ENCODE measurements at regions not wholly inside any gene's neighbourhood (a gene's known extent, or its start where the extent isn't known, plus 50 kb on each side); places are given as distances from the start of the nearest gene placed in this dataset.

- no peak for DNase-seq (ENCODE audit: low spot score)
Observed at GRCh38 chr2:176813156-176813555, 399.4 kb upstream of the HNRNPA3 start.

DNA sequence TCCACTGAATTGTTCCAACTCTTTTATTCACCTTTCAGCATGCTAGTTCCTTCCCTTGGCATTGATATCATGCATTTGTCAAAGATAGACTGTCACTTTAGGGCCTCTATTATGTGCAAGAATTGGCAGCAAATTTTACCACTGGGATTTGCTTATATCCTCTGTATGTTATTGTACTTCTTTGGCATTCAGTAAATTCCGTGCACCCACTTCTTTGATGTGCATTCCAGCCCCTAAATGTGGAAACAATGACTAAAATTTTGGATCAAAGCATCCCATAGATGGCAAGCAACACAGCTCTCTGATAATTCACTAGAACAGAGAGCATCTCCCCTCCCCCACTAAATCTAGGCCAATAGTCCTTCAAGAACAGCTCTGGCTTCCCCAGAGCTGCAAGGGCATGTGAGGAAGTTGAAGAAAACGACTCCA lies 399.0 kb upstream of the HNRNPA3 start:
- no peak for DNase-seq (ENCODE audit: low spot score)

DNA sequence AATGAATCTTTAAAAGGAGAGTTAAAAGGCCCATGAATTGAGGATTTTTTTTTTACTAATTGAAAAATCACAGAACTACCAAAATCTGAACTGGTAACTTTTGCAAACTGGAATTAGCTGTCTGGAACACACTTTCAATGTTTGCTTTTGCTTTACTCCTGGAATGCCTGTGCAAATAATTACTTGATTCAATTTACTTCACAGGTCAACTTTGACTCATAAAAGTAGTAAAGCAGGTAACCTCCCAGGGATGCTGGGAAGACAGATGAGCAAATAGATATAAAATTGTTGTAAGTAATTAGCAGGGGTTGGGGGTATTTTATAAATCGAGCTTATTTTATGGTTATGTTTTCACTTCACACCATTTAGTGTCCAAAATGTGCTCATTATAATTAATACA lies 398.3 kb upstream of the HNRNPA3 start:
- peak; percentile 19 for DNase-seq (ENCODE audit: low spot score)

DNA sequence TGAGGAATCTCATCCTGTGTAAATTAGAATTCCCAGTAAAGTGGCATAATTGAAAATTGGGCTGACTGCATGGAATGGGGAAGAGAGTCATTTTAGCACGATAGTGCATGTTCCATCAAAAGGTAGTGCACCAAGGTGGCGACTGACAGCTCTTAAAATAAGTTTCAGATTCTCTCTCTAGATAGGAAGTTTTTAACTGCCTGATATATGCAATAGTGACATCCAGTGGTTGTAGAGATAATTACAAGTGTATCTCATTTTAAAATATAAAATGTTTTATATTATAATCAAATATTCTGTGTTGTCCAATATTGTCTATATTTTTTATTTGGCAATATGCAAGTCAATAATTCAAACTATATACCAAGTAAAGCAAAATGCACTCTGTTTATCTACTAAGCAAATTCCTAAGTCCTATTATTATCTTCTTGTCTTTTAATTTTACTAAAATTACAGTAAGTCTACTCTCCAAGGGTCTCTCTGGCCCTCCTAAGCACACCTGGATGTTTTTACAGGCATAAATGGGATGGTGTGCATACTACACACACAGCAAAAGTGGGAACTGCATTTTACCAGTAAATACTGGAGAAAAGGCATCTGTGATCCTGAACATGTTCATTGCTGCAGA lies 397.7 kb upstream of the HNRNPA3 start:
- DNase-seq (ENCODE audit: low spot score) = peak; percentile 18

DNA sequence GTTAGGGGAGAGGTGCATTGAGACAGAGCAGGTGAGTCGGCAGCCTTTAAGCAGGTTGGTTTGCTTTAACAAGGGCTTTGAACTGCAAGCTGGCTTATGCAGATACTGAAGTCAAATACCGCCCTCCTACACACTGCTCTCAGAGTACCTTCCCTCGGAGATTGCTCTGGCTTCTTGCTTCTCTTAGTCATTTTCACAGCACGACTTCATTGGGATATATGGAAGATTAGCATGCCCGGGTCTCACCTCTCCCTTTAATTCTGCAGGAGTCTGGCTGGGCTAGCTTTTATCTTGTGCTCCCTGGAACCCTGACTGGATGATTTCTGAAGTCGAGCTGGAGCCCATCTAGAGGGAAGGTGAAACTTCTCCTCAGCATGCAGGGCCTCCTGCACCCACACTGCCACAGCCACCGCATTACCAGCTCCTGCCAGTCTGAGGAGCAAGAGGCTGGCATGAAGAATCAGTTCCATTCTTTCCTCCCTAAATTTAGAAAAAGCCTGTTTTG lies 395.5 kb upstream of the HNRNPA3 start:
- no peak for DNase-seq (ENCODE audit: low spot score)

GRCh38 chr2:176818076-176818475 lies 394.5 kb upstream of the HNRNPA3 start:
- DNase-seq (ENCODE audit: low spot score) = no peak

DNA sequence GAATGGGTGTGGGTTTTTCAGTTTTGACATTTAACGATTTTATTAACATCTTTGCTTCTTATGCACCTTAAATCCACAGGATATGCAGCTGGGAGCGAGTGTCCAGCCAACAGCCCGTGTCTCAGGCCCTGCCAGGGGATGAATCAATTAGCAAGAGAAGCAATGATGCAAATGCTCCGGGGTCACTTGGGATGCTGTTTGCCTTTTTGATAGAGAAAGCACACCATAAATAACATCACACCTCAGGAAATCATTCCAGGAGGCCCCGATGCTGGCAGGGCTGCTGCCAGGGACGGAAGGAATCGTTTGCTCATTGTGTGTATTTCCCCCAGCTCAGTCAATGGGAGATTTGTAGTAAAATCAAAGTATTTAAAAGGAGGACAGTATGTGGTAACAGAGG lies 394.0 kb upstream of the HNRNPA3 start:
- DNase-seq (ENCODE audit: low spot score) = no peak

- DNase-seq (ENCODE audit: low spot score) = no peak
Observed at GRCh38 chr2:176819306-176819705, 393.3 kb upstream of the HNRNPA3 start.

GRCh38 chr2:176820371-176820932 lies 392.1 kb upstream of the HNRNPA3 start:
- no peak for DNase-seq (ENCODE audit: low spot score)

DNA sequence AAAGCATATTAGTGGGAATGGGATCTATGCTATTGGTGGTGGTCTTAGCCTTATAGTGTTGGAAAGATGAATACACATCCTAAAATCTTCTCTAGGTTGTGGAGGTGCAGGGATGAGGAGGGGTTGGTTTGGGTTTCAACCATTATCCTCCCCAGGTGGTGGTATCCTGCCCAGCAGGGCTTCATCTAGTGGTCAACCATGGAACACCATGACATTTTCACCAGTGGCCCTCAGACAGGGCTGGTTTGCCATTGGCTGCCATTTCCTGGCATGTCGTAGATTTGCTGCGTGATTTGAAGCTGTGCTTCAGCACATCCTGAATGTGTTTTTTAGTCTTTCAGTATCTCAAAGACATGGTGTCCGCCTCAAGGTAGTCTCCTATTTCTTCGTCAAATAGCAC lies 391.2 kb upstream of the HNRNPA3 start:
- no peak for DNase-seq (ENCODE audit: low spot score)

DNA sequence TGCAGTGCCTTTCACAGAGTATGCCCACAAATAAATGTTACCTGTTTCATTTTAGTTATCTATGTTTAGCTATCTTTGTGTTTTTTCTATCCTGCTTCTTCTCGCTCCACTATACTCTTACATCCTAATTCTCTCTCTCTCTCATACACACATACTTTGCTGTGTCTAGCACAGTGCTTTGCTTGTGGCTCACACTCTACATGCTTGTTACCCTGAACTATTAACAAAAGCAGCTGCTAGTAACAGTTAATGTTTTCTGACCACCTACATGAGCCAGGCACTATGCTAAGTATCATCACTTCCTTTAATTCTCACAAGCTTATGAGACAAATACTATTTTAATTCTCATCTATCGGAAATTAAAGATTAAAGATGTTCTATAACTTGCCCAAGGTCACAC lies 390.5 kb upstream of the HNRNPA3 start:
- no peak for DNase-seq (ENCODE audit: low spot score)

GRCh38 chr2:176826356-176826755 lies 386.2 kb upstream of the HNRNPA3 start:
- DNase-seq (ENCODE audit: low spot score) = no peak

DNA sequence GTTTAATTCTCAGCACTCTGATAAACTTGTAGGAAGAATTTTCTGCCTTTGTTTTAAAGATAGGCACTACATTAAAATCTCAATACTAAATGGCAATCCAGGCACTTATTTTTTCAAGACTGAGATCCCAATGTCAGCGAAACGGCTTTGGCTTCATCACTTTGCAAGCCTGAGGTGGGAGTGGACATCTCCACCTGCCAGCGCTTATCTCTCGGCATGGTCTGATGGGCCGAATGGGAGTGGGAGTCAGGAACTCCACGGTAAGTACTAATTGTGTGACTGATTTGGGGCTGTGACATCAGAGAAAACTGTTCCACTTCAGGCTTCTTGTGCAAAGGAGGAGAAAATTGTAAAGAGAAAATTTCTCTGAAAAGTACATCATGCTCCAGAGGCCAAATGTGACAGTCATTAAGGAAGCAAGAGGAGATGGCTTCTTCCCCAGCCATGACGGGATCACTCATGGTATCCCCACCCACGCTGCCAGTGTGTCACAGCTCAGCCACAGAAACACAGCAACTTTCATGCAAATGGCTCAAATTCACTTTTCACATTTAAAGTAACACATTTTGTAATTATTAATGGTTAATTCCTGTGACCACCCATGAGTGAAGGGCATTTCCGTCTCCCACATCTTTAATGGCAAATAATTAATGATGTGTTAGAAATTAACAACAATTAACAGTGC lies 385.5 kb upstream of the HNRNPA3 start:
- no peak for DNase-seq (ENCODE audit: low spot score)

GRCh38 chr2:176830362-176830761 lies 382.2 kb upstream of the HNRNPA3 start:
- peak; percentile 22 for DNase-seq (ENCODE audit: low spot score)

DNA sequence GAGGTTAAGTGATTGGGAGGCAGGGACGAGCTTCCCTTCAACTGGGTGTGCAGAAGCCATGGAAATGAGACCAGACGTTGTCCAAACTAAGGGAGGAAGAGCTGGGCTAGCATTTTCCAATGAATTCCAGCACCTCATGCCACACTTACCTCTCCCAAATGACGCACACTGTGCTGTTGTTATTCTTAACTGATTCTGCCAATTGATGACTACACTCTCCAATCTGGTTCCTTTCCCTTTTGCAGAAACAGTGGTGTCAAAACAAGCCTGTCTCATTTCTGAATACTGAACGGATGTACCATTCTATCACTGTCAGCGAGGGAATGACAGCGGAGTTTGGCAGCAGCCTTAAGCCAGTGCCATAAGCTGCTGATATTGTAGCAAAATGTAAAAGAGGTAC lies 380.5 kb upstream of the HNRNPA3 start:
- DNase-seq (ENCODE audit: low spot score) = no peak

DNA sequence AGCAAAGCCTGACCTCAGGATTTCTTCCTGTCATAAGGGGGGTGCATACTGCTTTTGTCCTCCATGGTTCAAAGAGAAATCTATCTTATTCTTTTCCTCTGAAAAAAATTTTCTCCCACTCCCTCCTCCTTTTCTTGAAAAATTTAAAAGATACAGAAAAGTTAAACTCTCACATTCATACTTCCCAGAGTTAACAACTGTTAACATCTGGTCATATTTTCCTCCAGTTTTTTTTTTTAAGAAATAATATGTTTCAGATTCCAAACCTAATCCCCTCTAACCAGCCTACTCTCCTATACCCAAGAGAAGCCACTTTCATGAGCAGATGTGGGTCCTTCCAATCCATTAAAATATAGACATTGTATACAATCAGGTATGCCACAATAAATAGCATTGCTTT lies 378.9 kb upstream of the HNRNPA3 start:
- no peak for DNase-seq (ENCODE audit: low spot score)

DNA sequence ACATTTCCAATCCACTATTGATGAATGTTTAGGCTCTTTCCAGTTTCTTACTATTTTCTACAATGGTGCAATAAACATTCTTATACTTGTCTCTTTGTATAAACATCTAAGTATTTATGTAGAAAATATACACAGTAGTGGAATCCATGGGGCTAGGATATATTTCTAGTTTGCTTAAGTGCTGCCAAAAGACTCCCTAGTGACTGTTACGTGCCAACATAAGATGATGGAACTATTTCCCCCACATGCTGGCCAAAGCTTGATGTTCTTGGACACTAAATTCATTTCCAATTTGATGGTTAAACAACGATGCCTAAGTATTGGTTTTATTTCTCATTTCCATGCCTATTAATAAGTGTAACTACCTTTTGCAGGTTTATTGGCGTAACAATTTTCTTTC lies 378.4 kb upstream of the HNRNPA3 start:
- DNase-seq (ENCODE audit: low spot score) = no peak

DNA sequence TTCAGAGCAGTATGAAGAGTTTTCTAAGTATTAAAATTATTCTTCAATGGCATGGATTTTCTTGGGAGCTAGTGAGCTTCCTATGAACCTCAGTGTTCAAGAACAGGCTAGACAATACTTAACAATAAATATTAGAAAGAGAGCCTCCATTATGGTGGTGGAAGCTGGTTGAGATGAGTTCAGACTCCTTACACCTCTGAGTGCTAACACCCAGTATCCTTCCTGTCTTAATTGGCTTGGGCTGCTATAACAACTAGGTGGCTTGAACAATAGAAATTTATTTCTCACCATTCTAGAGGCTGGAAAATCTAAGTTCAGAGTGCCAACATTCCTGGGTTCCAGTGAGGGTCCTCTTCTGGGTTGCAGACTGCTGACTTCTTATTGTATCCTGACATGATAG lies 369.4 kb upstream of the HNRNPA3 start:
- no peak for DNase-seq (ENCODE audit: low spot score)

DNA sequence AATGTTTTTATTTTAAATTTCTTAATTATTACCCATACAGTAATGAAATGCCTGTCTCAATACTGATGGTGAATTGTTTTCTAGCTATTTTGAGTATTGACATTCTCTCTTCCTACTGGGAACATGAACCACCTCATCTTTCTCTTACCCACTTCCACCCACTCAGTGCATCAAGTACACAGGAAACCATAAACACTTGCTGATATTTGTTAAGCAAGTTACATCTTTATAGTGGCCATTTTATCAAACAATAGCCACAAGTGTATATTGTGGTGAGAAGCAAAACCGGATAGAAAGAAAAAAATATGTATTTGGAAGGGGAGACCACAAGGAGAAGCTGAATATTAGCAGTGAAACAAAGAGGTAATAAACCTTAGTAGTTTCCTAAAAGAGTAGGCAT lies 368.1 kb upstream of the HNRNPA3 start:
- no peak for DNase-seq (ENCODE audit: low spot score)

GRCh38 chr2:176845718-176846117 lies 366.9 kb upstream of the HNRNPA3 start:
- DNase-seq (ENCODE audit: low spot score) = no peak

- DNase-seq (ENCODE audit: low spot score) = no peak
Observed at GRCh38 chr2:176847575-176847974, 365.0 kb upstream of the HNRNPA3 start.

DNA sequence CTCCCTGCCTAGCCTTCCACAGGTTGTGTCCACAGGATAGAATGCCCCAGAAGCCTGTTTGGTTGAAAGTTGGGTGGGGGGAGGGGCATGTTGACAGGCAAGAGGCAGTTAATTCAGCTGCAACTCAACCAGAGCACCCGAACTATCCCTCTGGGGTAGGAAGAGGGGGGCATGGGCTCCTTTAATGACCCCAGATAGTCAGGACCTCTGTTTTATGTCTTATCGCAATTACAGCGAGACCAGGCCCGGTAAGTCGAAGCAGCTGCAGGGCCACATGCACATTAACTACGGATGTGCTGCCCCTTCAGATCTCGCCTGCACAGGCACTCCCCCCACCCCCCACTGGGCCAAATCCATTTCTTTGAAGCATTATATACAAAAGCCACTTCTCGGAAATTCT lies 363.8 kb upstream of the HNRNPA3 start:
- DNase-seq (ENCODE audit: low spot score) = no peak

- DNase-seq (ENCODE audit: low spot score) = no peak
Observed at GRCh38 chr2:176851200-176851888, 361.2 kb upstream of the HNRNPA3 start.

Measured in HuH-7.5 (cell line).